Tibial nerve (tissue), 4 donors: ENCODE measurements at regions not wholly inside any gene's neighbourhood (a gene's known extent, or its start where the extent isn't known, plus 50 kb on each side); places are given as distances from the start of the nearest gene placed in this dataset.

Experiments
- EP300 ChIP-seq, 2 donors: sonication (generic); formaldehyde crosslinking; IDR thresholded peaks; one replicate each; pipeline ENCODE4 v1.6.1; 2017; ENCODE audit warnings: antibody characterized with exemption in 2 of 2, mild to moderate bottlenecking in 1 of 2
- POLR2A ChIP-seq, 2 donors: fragments of 450-650 bp; IDR thresholded peaks; one replicate each; pipeline ENCODE4 v1.6.1; 2017; ENCODE audit warnings: antibody characterized with exemption in 2 of 2, mild to moderate bottlenecking in 2 of 2, moderate library complexity in 2 of 2
- TF ChIP-seq, protein P1 (sequence below), 5 experiments: fragments of 200-600 bp in 3 of 5; fragments of 450-650 bp in 2 of 5; sonication (generic) in 3 of 5; IDR thresholded peaks; one replicate each; pipeline ENCODE4 v1.5.1; 2016 to 2019; ENCODE audit warnings: antibody characterized with exemption in 5 of 5, mild to moderate bottlenecking in 3 of 5, moderate library complexity in 2 of 5

DNA sequence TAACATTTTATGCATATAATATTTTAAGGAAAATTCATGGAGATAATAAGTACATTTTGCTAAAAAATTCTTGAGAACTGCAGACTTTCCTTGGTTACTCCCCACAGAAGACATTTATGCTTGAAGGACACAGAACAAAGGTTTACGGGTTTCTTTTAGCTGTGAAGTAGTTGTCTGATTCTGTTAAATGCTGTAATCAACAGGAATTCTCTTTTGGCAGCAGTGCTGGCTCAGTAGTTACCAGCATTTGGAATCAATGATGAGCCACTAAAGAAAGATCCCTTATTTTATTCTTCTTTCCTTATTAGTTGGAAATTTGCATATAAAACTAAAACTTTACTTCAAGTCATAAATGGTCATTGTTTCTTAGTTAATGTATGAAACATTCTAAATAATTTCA lies 199.3 kb upstream of the FAT4 start:
- TF ChIP-seq, protein P1, sequence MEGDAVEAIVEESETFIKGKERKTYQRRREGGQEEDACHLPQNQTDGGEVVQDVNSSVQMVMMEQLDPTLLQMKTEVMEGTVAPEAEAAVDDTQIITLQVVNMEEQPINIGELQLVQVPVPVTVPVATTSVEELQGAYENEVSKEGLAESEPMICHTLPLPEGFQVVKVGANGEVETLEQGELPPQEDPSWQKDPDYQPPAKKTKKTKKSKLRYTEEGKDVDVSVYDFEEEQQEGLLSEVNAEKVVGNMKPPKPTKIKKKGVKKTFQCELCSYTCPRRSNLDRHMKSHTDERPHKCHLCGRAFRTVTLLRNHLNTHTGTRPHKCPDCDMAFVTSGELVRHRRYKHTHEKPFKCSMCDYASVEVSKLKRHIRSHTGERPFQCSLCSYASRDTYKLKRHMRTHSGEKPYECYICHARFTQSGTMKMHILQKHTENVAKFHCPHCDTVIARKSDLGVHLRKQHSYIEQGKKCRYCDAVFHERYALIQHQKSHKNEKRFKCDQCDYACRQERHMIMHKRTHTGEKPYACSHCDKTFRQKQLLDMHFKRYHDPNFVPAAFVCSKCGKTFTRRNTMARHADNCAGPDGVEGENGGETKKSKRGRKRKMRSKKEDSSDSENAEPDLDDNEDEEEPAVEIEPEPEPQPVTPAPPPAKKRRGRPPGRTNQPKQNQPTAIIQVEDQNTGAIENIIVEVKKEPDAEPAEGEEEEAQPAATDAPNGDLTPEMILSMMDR (IDR thresholded peaks at IDR 0.05) = no peak
- TF ChIP-seq EP300 (IDR thresholded peaks at IDR 0.05) (no peak), POLR2A (IDR thresholded peaks at IDR 0.05) (no peak)
